NCI-H345 treated with DMSO at 0.1 percent for 48 hours (cell line): ENCODE measurements at regions not wholly inside any gene's neighbourhood (a gene's known extent, or its start where the extent isn't known, plus 50 kb on each side); places are given as distances from the start of the nearest gene placed in this dataset.

Experiments
- DNase-seq: peaks from one replicate; lab custom pipeline; 2025; ENCODE audit not compliant: unreplicated experiment; lab: John Stamatoyannopoulos, UW

DNA sequence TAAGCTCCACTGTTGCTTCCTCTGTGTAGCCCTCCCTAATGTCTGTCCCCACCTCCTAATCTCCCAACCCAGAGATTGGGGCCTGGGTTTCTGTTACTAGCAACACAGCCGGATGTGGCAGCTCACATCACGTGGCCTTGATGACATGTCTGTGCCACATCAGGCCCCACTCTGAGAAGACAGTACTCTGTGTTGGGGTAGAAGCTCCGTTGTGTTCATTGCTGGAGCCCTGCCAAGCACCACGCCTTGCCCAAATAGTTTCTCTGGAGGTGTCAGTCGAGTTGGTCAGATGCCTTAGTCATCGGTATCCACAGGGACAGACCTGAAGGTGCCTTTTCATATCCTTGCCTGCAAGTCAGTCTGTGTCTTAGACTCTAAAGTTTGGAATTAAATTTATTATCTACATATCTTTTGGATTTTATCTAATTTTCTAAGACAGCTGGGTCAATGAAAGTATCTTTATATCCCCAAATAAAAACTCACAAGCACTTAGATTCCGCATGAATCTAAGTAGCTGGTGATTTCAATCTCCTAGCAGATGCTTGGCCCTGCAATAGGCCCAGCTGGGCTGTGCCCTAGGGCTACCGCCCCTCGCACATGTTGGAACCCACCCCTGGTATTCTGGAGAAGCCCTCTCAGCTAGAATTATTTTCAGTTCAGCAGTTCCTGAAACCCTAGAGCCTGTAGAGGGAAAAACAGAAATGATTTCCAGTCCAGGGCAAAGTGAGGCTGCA is 204.0 kb upstream of the TSHZ3 start:
- no peak for DNase-seq

DNA sequence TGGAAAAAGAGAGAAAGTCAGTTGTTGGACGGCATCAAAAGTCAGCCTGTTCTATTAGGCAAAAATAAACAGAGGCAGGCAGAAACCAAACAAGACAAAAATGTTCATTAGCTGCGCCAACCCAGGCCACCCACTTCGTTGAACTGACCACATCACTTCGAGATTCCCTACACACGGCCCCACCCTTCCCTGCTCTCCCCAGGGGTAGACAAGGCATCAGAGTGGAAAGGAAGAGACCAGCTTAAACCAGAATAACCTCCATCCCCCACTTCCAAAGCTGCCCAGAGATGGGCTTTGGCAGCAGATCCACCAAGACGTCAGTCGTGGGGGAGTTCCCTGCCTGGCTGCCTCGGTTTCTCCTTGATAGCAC is 204.6 kb upstream of the TSHZ3 start:
- DNase-seq: no peak

DNA sequence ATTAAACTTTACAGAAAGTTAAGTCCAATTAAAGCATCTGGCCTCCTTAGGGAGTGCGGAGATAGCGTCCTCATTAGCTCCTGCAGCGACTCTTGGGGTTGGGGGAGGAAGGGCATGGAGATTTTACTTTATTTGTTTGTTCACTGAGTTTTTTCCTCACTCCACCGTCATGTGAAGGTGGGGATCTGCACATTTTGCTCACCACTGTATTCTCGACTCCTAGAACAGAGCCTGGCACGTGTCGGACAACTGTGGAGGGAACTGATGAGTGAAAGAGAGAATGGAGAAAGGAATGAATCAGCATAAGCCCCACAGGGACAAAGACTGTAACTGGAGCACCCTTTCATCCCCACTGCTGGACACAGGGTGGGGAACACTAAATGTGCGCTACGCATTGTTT is 205.1 kb upstream of the TSHZ3 start:
- no peak for DNase-seq

DNA sequence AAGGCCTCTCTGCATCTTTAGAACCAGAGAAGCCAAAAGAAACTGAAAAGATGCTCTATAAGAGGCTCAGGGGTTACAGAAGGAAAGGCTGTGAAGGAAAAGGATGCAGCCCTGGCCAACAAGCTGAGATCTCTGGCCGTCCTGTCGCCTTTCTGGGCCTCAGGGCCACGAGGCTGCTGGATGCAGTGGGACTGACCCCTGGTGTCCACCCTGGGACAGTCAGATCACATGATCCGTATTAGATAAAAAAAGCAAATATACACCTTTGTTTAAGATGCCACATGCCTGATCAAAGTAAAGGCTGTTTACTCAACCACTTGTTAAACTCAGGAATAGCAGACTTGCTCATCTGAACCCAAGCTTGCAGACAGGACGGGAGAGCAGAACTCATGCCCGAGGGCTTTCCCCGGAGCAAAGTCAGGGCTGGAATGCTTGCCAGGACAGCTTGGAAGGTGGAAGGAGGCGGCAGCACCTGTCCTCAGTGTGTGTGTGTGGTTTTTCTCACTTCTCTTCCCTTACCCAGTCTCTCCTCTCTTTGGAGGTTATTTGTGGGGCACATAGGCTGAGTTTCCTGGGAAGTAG is 206.5 kb upstream of the TSHZ3 start:
- DNase-seq: no peak

DNA sequence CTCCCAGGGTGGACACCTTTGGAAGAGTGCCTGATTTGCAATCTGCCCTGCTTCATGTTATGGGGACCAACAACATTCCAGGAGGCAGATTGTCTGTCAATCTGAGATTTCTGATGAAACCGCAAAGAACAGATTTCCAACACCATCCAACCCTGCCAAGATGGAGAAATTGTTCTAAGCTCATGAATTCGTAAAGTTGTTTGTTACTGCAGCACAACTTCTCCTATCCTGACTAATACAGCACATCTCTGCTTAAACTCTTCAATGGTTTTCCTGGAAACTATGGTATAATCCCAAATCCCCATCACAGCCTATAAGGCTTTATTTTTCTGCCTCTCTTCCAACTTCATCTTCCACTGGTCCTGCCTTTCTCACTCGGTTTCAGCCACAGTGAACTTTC is 210.3 kb upstream of the TSHZ3 start:
- no peak for DNase-seq

DNA sequence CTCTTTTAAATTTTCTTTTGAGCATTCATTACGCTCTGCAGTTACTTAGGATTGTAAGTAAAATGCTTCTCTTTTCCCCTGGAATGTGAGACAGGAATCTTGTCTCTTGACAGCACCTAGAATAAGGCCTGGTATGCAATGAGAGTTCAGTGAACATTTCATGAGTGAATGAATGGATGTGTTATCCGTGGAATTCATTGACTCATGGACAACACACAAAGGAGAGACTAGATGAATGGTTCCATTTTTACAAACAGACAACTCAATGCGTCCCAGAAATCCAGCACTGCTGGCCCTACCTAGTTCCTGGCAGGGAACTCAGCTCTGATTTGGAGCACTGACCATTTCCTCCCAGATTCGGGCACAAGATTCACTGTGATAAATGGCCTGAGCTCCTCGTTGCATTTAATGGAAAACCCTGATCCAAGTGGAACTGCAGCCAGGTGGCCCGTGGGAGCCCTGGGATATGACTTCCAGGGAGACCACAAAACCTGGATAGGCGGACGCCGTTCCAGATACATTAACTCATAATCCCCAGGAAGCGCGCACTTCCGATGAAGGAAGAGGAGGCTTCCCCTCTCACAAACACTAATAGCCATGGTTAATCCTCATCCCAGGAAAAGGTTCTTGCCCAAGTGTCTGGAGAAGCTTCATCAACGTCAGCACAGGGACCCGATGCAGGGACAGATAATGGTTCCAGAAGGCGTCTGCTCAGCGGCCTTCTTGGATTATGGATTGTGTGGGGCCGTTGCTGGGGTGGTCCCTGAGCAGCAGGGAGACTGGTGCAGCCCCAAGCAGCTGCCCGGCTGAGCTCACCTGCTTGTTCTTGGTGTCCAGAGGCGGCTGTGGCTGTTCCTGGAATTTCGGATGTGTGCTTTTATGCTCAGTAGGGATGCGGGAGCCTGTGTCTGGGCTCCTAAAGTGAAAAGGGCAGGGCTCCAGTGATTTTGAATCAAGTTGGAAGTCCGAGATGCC is 211.1 kb upstream of the TSHZ3 start:
- DNase-seq: no peak

DNA sequence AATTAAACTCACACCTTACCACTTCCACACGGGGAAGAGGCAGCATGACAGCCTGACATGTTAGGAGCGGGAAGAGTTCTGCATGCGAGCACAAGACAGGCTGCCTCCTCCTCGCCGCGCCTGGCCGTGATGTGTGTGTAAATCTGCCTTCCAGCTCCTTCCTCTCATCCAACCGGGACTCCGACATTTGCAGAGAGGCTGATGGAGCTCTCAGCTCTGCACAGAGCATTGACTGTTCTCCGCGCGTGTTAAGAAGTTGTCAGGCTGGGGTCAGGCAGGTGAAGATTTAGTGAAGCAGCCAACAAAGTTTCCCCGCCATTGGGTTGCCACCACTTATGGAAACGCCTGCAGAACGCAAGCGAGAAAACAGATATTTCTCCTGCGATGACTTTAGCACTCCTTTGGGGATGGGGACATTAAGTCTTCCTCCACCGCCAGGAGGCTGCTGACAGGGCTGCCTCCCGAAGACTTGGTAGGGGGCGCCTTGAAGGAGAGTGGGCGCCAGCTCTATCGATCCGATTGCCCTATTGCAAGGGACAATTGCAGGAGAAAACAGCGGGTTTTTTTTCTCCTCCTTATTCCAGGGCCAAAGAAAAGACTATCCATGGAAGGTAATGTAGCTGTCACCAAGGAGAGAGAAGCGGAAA is 213.9 kb upstream of the TSHZ3 start:
- no peak for DNase-seq

DNA sequence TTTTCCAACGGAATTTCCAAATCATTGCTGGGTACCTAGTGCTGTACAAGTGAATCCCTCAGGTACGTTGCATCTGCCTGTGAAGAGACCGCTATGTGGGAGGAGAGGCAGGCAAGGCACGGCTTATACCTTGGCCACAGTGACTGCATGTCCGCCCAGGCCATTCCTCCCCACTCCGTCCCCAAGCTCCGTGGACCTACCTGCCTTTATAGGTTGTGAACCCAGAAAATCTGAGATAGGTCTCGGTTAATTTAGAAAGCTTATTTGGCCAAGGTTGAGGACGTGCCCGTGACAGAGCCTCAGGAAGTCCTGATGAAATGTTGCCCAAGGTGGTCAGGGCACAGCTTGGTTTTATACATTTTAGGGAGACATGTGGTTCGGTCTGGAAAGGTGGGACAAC is 218.5 kb upstream of the TSHZ3 start:
- DNase-seq: no peak

DNA sequence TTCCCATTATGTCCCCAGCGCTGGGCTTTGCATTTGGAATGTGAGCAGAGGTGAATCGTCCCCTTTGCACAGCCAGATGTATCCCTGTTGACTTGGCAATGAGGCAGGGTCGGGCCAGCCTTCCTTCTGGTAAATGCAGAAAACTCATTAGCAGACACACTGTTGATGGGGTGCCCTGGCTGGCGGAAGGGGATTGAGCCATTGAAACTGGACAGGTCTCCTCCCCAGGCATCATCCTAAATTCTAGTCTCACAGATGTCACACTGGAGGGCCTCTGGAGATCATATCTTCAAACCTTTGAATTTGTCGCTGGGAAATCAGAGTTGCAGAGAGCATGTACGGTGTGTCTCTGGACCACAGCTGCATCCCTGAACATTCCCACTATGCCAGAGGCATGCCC is 219.5 kb upstream of the TSHZ3 start:
- no peak for DNase-seq

DNA sequence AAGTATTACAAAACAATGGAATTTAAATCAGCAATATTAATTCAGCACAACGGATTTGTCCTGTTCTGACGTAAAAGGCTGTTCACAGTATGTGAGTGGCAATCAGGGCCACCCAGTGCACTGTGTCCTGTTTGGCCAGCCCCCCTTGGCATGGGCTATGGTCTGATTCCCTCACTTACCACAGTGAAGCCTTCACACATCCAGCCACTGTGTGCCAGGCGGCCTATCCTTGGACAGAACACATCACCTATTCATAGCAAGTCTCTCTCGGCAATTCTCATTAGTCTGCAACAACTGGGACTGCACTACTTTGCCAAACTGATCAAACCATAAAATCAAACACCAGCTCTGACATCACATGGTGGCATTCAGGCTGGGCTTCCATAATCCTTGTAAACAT is 221.5 kb upstream of the TSHZ3 start:
- no peak for DNase-seq

DNA sequence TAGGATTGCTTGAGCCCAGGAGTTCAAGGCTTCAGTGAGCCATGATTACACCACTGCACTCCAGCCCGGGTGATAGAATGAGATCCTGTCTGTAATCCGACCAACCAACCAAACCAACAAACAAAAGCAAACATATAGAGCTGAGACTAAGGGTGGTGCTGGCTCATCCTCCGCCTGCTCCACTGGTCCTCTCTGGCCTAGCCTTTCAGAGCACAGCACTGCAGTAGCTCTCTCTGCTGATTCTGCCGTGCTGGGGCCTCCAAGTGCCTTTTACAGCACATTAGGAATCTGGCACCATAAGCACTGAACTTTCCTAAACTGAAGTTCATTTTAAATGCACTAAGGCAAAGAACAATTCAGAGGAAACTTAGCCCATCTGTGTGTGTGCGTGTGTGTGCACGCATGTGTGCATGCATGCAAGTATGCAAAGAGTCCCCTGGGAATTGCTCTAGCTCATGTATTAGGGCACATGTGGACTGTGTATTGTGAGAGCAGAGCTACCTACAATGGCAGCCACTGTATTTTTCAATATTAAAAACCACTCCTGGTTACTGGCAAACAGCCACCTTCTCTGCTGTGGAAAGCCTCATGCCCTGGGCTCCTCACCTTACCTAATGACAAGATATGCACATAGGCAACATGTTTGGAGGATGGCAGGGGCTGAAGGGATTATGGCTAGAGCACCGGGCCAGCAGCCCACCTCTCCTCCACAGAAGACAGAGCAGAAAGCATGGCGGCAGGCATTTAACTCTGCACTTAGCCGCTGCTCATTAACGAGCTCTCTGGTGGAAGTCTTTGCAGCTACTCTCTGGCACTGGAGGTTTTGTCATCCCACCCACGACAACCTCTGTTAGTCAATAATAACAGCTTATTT is 223.1 kb upstream of the TSHZ3 start:
- no peak for DNase-seq

DNA sequence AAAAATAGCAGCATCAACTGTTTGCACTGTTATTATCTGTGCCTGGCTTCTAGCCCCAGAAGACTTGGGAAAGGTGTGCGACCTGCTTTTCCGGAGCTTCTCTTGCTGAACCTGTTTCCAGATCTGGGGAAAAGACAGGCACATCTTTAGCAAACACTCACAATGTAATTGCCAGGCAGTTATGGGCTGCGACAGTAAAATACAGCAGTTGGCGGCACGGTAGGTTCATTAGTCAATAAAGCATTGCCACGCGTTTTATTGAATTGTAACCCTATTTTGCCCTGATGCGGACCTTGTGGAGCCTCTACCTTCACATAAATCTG is 223.7 kb upstream of the TSHZ3 start:
- DNase-seq: no peak

DNA sequence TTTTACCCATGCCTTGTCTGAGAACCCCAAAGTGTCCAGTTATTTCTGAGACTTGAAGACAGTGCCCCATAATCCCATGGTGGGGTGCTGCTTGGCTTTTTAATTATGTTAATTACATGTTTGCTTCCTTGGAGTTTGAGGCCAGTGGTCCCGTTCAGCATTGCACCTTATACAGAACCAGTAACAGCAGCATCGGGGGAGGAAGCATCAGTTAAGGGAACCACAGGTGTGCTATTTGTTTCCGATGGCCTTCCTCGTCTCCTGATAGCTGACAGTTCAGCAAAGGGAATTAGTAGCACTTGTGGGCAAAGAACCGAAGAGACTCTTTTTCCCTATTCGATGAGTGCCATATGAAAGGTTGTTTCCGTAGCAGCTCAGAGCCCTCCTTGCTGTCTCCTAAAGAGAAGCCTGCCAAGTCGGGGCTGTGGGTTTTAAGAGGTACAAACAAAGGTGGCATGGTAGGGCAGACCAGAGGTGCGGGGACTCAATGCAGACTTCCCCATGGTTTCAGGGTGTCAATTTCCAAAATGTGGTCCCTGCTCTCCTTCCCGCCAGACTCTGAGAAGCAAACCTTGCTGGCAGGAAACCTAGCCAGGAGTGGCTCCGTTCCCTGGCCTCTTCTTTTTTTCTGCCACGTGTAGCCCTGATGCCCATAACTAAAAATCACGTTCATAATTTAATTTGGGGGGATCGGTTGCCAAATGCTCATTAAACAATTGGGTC is 225.2 kb upstream of the TSHZ3 start:
- DNase-seq: no peak

DNA sequence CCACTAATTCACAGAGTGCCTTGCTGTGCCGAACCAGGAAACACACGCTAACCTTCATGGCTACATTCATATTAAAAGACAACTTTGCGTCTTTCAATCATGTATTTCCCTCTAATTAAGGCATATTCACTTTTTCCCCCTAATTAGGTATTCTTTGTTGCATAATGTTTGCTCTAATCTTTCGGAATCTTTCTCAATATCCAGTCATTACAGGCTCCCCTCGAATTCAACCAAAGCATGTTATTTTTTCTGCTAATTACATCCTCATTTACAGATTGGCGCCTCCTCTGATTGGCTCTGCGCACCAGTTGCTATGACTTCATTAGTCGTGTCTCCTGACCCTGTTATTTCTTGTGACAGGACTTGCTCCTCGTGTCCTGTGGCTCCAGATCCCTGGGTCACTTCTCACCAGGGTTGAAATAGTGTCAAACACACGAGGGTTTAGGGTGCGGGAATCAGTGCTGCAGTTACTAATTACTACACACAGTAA is 226.7 kb upstream of the TSHZ3 start:
- no peak for DNase-seq

DNA sequence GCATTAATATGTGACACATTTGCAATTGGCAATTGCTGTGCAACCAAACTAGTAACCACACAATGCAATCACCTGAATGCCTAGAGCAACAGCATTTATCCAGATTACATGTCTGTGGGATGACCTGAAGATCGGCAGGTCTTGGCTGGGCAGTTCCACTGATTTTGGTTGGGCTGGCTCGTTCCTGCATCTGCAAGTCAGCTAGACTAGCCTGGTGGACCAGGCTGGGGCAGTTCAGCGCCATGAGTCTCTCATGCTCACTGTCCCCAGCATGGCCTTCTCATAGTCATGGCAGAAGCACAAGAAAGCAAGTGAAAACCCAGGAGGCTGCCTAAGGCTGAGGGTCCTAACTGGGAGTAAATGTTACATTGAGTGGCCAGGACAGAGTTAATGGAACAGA is 229.1 kb upstream of the TSHZ3 start:
- no peak for DNase-seq

DNA sequence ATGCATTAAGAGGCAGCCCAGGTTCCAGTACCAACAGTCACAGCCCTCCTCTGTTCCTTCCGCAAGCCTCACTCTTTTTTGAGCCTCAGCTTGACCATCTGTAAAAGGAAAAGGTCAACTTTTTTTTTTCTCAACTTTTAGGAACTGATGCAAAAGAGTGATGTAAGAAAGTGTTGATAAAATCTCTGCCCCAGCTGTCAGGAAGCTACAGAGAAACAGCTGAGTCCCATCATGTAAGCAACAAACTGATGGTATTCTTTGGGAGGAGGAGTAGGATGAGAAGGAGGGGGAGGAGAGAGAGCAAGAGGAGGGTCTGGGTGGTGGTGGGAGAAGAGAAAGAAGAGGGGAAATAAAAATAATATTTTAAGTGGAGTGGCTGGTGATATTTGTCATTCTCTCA is 233.9 kb upstream of the TSHZ3 start:
- DNase-seq: no peak

DNA sequence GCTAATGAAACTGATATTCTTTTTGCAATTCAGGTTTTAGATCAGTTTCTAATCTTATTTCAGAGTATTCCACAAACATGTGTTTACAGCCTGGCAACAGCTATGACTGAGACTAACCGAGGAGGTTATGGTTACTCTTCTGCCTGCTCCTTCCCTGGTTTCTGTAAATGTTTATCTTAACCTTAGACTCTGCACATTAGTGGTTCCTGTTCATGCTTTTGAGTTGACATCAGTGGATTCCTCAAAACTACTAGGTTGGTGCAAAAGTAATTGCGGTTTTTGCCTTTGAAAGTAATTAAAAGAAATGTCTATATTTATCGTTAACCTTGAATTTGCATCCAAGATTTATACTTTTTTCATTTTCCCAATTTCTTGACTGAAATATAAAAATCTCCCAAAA is 237.0 kb upstream of the TSHZ3 start:
- DNase-seq: no peak

DNA sequence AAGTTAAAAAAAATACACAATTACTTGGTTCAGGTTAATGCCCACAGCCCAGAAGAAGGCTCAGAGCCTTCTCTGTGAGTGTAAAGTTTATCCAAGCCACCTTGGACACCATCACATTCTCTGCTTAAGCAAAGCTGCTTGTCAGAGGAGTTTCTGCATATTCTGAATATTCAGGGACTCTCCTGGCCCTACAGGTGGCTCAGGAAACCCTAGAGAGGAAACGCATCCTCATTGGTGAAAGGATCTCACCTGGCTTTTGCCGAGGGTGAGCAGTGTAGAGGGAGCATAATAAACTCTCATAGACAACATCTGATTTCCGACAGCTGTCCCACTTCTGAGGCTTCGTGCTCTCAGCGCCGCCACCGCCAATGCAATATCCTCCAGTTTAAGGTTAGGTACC is 239.9 kb upstream of the TSHZ3 start:
- no peak for DNase-seq

DNA sequence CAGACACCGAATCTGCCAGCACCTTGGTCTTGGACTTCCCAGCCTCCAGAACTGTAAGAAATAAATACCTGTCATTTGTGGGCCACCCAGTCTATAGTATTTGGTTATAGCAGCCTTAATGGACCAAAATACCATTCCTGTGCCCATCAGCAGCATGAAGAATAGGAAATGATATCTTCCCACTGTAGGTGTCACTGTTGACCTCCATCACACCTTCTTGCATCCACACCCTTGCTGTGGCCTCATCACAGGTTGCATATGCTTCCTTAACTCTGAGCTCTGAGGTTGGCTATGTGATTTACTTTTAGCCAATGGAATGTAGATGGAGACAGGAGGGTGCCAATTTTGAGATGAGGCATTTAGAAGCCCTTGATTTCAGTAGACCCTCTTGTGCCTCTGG is 242.0 kb upstream of the TSHZ3 start:
- DNase-seq: no peak

DNA sequence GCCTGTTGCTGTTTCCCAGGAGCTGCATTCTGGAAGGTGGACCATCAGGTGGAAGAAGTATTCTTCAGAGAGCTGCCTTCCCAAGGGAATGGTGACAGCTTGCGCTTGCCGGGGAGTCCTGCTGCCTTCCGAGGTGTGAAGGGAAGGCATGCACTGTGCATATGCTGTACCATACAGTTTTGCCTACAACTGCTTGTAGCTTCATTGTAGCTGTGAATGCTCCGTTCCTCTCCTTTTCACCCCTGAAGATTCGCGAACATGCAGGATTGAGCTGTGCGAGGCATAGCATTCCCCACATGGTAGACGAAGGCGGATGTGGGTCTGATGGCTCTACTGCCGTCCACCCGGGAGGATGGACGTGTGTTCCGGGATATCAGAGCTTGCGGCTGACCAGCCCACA is 243.2 kb upstream of the TSHZ3 start:
- DNase-seq: no peak
